GM19025 (cell line): ENCODE measurements at regions not wholly inside any gene's neighbourhood (a gene's known extent, or its start where the extent isn't known, plus 50 kb on each side); places are given as distances from the start of the nearest gene placed in this dataset.

ENCODE experiments used
- ATAC-seq: cut with Tn5 transposase; IDR thresholded peaks from one replicate; pipeline ENCODE4 v1.9.1; 2021; ENCODE audit warnings: mild to moderate bottlenecking, low read depth, moderate library complexity; ENCODE audit not compliant: unreplicated experiment

DNA sequence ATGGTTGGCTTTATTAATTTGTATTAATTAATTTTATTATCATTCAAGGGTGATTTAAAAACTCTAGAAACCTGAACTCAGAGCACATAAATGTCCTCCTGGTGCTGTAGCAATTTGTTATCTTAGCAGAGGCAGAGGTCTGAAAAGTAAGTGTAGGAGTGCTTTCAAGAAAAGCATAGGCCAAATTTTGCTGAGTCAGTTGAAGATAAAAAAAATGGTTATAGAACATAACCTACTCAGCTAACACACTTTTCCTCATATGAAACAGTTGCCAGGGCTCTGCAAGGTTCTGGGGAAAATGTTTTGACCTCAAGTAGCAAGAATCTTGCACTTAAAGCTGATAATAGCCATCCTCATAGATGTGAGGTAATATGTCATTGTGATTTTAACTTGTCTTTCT, 53.5 kb upstream of the CHODL start:
- no peak for ATAC-seq

DNA sequence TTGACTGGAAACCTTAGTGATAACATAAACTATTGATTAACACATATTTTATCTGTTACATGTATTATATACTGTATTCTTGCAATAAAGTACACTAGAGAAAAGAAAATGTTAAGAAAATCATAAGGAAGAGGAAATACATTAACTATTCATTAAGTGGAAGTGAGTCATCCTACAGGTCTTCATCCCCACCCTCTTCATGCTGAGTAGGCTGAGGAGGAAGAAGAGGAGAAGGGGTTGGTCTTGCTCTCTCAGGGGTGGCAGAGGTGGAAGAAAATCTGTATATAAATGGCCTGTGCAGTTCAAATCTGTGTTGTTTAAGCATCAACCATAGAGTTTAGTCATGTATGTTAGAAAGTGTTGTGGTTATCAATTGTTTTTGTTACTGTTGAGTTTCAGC, 66.1 kb upstream of the CHODL start:
- no peak for ATAC-seq

DNA sequence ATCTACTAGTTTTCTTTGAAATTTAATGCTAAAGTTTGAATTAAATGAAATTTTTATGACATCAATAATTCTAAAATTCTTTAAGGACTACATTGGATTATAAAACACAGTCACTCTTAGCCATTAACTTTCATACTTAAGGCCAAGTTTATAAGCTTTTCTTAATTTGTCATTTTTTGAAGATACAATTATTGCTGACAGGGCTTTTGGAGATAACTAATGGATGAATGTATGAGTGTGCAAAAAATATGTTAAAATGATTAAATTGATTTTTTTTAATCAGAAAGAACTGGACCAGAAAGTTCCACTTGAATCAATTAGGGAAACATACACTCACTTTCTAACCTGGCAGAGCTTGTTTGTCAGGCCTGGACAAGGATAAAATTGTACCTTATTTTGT, 70.3 kb upstream of the CHODL start:
- no peak for ATAC-seq

DNA sequence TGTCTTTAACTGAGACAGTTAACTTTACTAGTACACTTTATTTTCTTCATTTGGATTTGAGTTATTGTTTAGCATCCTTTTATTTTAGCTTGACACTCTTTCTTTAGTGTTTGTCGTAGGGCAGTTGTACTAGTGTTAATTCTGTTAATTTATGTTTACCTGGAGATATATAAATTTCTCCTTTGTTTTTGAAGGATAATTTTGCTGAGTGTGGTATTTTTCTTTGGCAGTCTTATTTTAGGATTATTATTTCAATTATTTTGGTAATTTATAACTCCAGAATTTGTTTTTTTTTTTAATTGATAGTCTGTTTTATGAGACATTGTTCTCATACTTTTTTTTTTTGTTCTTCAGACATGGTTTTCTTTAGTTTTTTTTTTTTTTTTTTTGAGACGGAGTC, 73.8 kb upstream of the CHODL start:
- ATAC-seq, result no peak

DNA sequence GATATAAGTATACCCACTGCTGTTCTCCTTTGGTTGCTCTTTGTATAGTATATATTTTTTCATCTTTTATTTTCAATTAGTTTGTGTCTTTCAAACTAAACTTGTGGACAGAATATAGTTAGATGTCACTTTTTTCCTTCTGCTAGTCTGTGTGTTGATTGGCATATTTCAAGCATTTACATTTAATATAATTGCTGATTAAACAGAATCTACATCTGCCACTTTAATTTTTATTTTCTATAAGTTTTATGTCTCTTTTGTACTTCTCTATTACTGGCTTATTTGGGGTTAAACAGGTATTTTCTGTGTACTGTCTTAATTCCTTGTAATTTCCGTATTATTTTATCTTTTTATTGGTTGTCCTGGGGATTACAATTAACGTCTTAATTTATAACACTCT, 74.4 kb upstream of the CHODL start:
- no peak for ATAC-seq

DNA sequence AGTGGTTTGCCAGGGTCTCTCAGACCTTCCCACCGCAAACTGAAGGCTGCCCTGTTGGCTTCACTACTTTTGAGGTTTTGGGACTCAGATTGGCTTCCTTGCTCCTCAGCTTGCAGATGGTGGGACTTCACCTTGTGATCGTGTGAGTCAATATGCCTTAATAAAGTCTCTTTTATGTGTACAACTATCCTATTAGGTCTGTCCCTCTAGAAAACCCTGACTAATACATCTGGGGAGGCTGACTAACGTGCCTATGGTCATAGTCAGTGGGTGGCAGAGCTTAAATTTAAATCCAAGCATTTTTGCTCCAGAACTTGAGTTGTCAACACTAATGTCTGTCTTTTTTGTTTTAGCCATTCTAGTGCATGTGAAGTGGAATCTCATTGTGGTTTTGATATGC, 76.5 kb upstream of the CHODL start:
- ATAC-seq, result no peak

DNA sequence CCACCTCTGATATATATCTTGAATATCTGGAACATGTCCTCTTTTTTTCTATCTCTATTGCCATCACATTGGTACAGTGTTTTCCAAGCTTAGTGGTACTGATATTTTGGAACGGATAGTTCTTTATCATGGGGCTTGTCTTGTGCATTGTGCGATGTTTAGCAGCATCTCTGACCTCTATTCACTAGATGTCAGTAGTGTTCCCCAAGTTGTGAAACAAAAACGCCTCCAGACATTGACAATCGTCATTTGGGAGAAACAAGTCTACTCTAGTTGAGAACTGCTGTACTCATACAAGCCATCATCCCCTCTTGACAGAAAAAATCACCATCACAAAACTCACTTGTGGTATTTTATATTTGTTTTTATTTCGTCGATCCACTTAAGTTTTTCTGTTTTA, 79.7 kb upstream of the CHODL start:
- no peak for ATAC-seq

DNA sequence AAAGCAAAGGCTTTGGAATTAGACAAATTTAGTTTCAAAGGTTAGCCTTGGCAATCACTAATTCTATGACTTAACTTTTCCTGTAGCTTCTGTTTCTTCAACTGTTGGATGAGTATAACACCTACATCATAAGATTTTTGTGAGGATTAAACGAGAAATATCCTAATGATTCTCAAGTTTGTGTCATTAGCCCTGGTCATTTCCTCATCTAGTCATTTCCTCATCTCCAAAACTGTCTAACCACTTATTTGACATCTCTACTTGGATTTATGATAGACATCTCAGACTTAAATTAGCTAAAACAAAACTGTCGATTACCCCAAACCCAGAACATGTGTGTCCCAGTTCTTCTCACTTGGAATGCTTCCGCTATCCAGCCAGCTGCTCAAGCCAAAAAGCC, 80.2 kb upstream of the CHODL start:
- ATAC-seq, result no peak

DNA sequence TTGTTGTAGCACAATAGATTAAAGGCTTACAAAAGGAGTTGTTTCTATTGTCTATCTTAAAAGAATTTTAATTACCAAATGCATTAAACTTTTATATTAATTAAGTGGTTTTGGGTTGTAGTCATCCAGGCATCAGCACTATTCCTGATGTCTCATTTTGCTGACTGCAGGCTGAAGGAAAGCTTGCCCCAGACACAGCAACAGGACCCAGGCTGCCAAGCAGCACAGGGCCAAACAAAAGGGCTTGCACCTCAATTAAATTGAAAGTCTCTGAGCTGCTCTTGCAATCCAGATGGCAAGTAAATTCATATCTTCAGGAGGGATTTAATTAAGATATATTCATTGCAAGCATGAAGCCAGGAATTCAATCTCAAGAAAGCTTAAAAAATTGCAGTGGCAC, 80.7 kb upstream of the CHODL start:
- no peak for ATAC-seq

DNA sequence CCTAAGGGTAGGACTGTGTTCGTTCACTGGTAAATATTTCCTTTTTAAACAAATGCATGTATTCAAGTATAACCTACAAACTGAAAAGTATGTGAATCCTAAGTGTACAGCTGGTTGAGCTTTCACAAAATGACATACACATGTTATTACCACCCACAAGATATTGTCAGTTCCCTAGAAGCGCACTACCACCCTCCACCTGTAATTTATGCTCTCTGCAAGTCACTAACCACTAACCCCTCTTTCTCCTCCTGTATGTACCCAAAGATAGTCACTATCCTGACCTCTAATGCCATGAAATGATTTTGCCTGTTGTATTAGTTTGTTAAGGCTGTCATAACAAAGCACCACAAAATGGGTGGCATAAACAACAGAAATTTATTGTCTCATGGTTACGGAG, 82.8 kb upstream of the CHODL start:
- no peak for ATAC-seq

DNA sequence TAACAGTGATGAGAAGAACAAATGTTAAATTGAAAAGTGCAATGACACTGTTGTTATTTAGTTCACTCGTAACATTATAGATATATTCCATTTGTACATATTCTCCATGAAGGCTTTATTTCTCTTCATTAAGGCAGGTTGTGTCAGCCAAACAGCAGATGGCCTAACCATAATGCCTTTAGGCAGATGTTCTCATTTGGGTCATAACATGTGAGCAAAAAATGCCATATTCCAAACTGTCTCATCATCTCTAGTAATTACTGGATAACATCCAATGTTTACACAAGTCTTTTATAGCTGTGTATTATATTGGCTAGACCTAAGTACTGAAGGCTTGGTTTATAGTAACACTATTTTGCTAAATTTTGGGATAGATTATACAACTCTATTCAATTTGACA, 87.2 kb upstream of the CHODL start:
- ATAC-seq, result no peak

DNA sequence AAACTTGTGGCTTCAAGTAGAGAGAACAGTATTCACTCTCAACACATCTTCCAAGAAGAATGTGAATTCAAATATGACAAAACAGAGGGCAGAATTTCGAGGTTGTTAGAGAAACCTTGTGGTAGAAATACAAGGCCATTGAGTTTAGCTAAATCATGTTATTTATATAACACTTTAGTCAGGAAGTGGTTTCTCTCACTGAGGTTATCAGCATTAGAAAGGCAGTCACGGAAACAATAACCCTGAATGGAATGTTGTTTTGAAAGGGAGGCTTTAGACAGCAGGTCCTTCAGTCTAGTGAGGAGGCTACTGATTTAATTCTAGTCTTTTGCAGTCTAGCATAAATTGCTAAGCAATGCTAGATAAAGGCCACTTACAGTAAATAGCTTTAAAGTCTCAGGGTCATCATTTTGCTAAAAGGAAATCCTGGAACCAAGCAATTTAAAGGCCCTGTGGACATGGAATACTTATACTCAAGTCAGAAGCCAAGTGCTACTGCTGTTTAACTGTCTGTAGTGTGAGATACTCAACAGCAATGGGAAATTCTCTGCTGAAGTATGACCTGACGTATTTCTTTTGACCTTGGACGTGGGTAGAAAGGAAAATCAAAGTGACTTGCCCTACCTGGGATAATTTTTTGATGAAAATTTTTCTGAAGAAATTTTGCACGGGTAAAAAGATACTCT, 89.0 kb upstream of the CHODL start:
- no peak for ATAC-seq

DNA sequence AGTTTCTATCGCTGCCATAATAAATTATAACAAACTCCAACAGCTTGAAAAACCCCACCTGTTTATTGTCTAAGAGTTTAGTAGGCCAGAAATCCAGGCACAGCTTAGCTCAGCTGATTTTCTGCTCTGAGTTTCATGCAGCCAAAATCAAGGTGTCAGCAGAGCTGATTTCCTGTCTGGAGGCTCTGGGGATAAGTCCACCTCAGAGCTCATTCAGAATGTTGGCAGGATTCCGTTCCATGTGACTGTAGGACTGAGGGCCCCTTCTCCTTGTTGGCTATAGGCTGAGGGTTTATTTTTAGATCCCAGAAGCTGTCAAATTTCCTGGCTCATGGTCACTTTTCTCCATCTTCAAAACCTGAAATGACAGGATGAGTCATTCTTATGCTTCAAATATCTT, 91.6 kb upstream of the CHODL start:
- ATAC-seq, result no peak

DNA sequence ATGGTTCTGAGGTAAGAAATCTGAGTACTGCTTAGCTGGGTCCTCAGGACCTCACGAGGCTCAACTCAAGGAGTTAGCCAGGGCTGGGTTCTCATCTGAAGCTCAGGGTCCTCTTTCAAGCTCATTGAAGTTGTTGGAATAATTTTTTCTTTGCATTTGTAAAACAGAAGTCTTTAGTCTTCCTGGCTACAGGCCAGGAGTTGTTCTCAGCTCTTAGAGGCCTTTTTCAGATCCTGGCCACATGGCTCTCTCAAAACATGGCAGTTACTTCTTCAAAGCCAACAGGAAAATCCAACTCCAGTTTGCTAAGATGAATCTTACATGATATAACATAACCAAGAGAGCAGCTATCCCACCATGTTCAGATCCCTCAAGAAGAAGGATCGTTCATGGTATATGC, 92.3 kb upstream of the CHODL start:
- no peak for ATAC-seq

DNA sequence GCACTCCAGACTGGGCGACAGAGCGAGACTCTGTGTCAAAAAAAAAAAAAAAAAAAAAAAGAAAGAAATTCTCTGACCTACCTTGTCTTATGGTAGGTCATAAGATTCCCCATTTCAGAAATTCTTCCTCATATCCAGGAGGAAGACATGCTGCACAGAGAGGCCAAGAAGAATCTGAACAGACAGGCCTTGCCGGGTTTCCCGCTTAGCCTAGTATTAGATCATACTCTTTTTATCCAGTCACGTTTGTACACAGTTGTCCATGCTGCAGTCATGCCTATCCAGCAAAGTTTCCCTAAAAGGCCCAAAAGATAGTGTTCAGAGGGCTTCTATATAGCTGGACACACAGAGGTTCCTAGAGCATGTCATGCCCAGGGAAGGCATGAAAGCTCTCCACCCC, 93.6 kb upstream of the CHODL start:
- ATAC-seq, result no peak

DNA sequence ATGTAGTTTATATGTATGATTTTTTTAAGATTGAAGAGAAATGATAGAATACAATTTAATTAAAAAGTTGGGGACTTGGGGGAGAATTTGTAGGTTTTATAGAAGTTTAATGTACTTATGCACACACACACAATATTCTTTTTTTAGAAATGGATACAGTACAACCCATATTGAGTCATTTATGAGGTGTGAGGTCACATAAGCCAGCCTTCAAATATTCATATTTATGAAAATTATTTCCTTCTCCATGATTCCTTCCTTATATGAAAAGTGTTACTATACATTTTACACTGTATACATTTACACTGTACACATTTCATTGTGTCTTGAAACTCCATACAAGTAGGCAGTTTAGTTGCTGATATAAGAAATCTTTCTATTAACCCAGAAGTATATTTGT, 96.2 kb upstream of the CHODL start:
- no peak for ATAC-seq

DNA sequence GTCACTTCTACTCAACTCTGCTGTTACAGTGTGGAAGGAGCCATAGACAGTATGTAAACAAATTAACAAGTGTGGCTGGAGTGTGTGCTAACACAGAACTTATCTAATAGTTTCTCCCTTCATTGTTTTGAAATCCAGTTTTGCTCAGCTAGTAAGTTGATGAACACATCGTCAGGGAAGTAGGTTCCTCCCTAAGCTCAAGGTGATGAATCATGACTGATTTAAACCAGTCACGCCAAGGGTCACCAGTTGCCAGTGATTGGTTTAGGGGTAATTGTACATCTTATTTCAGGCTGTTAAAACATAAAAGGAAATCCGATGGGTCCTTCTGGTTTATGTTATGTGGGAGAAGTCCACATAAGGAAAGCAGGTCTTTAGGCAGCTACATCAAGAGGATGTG, 97.0 kb upstream of the CHODL start:
- no peak for ATAC-seq

DNA sequence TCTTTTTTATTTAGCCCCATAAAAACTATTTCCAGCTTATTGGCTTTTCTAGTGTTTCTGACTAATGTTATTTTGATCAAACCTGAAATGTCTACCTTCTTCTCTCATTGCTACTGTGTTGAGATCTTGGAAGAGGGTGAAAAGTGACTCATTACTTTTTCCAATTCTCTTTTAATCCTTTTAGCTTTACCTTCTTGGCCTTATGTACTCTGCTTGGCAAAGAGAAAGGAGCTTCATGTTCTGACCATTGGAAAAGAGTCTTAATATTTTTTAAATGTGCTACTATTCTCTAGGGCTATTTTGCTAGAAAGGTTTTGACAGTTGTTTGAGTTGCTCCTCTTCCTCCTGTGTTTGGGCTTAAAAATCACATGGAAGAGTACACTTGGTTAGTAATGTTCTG, 97.8 kb upstream of the CHODL start:
- no peak for ATAC-seq

DNA sequence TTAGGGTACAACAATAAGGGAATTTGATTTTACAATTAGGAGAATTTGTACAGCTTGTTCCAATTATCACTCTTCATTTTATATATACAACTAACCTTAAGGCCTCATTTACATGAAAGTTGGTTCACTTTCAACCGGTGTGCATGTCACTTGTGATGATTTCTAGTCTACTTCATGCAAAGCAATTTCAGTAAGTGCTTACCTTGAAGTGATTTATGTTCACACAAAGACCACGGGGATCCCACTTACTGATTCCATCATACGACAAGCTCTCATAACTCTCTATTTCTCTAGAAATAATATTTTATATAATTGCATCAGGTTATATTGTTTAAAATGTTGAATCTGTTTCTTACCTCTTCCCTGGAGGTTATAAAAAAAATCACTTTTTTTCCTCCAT, 100.3 kb upstream of the CHODL start:
- no peak for ATAC-seq

DNA sequence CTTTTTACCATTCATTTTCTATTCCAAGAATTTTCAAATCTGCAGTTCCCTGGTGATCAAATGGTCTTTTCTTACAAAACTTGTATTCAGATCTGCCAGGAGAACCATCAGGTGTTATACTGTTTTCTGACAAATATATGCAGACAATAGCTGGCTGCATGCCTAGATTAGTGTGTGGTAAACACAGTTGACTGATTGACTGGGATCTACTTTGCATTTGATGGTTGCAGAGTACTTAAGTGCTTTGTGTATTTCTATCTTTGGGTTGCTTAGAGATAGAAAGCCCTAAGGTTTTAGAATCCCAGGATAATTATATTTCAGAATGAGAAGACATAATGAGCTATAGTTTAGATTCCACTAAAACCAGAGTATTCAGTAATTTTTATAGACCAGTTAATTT, 102.0 kb upstream of the CHODL start:
- ATAC-seq, result no peak

DNA sequence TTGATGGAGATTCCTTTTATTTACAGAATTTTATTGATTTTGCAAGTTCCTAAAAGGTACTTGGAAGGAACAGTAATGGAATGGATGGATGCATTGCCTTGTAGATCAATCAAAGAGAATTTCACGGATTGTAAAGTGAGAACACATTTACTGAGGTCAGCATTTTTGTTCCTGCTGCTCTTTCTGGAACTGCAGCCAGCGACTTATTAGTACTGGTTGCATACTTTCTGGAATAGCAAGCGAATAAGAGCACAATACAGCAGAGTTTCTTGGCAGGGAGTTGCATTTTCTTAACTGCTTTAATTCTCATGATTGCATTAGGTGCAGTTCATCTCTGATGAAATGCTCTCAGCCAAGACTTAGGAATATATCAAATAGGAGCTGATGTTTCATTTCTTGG, 106.1 kb upstream of the CHODL start:
- no peak for ATAC-seq

DNA sequence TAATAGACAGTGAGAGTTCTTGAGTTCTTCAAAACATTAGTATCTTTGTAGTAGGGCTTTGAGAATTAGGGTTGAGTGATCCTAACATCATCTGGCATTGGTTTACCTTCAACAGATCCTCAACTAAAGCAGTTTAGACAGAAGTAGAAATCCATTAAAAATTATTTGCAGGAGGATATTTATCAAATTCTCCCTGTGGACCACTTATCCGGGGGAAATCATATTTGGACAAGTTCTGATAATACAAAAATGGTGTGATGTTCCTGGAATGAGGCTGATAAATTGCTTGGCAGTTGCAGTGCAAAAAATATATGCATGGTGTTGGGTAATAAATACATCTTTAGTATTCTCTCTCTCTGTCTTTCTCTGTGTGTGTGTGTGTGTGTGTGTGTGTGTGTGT, 115.1 kb upstream of the CHODL start:
- no peak for ATAC-seq

DNA sequence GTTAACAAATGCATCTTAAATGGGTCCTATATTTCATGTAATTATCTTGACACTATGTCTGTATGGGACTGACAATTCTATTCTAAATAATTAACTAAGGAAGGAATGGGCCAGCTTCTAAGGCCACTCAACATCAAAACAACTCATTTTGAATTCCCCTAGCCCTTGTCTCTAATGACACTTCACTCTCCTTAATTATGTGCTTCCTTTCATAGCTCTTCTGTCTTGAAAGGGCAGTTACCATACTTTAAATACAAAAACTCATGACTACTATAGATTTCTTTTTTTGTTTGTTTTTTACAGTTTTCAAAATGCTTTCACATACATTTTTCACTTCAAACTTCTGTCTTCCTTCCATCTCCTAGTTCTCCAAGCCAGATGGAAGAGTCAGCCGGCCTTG, 126.1 kb upstream of the CHODL start:
- no peak for ATAC-seq
